OCI-M2 (cell line): ENCODE measurements at regions not wholly inside any gene's neighbourhood (a gene's known extent, or its start where the extent isn't known, plus 50 kb on each side); places are given as distances from the start of the nearest gene placed in this dataset.
"Not testable (repeated sequence)": the region's sequence is repeated elsewhere in the genome, so short reads cannot be mapped to it uniquely, and the experiment has no call there.

ENCODE experiments used
- DNase-seq: peaks from one replicate; lab custom pipeline; 2025; ENCODE audit not compliant: unreplicated experiment; lab: John Stamatoyannopoulos, UW

- DNase-seq = no peak
Measured at GRCh38 chr18:1796636-1797035, 774.7 kb downstream of the METTL4 start.

- no peak for DNase-seq
Measured at GRCh38 chr18:1797235-1797634, 774.1 kb downstream of the METTL4 start.

GRCh38 chr18:1805521-1805920 lies 765.8 kb downstream of the METTL4 start:
- no peak for DNase-seq

- no peak for DNase-seq
Measured at GRCh38 chr18:1806884-1807615, 764.3 kb downstream of the METTL4 start.

DNA sequence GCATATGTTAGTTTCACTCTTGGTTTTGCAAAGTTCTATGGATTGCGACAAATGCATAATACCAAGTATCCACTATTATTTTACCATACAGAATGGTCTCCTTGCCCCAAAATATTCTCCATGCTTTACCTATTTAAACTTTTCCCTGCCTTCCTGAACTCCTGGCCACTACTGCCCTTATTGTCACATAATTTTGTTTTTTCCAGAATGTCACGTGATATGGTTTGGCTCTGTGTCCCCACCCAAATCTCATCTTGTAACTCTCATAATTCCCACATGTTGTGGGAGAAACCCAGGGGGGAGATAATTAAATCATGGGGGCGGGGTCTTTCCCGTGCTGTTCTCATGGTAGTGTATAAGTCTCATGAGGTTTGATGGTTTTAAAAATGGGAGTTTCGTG lies 760.0 kb downstream of the METTL4 start:
- DNase-seq = no peak

DNA sequence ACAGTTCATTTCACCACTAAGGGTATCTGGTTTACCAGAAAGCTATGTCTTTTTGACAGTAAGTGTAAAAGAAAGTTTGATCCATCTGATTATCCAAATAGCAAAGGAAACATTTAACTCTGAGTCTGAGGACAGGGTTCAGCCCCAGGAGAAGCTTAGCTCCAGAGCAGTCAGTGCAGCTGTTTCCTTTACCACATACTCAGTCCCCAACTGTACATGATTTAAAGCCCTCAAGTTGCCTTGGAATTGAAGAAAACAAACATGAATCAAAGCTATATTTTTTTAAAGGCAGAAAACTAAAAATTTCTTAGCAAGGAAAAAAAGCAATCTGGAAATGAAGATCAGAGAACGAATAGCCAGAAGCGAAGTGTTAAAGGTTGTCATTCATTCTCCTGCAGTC lies 746.0 kb downstream of the METTL4 start:
- no peak for DNase-seq

GRCh38 chr18:1840878-1841277 lies 730.4 kb downstream of the METTL4 start:
- no peak for DNase-seq

- no peak for DNase-seq
Measured at GRCh38 chr18:1846640-1847039, 724.7 kb downstream of the METTL4 start.

DNA sequence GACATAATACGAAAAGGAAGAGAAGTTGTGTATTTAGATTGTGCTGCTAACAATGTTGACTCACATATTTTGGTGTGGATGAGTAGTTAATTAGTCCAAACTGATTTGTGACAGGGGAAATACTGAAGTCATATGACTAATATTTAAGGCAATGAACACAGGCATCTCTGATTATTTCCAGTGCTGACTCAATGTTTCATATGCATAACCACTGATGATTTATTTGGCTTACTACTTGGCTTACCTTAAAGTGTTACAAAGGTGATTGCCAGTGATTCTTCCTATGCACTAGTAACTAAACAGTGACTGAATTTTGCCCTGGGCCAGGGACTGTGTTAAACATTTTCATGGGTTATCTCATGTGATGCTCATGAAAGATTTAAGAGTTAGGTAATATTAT lies 722.6 kb downstream of the METTL4 start:
- DNase-seq = no peak

DNA sequence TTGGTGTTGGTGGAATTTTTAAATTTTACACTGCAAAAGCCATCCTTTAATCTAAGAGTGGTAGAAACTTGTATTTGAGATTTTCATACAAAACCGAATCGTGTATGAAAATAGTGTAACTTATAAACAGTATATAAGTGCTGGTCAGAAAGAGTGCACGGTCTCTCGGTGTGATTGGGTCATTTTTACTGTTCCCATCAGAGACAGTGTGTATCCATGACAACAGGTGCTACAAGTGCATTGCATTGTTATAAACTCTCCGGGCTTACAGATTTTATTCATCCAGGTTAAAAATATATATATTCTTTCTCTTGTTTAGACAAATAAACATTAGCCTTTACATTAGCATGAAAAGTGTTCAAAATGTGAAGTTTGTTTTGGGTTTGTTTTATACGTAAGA lies 721.9 kb downstream of the METTL4 start:
- no peak for DNase-seq

GRCh38 chr18:1857281-1857680 lies 714.0 kb downstream of the METTL4 start:
- DNase-seq = not testable (repeated sequence)

DNA sequence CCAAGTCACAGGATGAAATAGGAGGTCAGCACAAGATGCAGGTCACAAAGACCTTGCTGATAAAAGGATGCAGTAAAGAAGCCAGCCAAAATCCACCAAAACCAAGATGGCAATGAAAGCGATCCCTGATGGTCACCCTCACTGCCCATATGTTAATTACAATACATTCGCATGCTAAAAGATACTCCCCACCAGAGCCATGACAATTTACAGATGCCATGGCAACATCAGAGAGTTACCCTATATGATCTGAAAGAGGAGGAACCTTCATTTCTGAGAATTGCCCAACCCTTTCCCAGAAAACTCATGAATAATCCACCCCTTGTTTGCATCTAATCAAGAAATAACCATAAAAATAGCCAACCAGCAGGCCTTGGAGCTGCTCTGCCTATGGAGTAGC lies 709.8 kb downstream of the METTL4 start:
- DNase-seq = no peak

DNA sequence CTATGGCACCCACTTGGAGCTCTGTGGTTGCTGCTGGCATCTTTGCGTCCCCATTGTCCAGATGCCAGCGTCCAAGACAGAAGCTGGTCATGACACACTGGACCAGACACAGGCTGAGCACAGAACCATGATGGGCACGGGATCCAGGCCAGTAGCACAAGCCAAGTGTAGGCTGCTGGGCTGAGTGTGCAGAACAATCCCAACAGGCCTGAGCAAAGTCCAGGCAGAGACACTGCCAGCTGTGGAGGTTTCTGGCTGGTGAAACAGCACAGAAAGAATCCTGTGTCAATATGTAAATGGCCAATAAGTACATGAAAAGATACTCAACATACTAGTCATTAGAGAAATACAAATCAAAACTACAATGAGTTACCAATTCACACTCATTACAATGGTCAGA lies 705.4 kb downstream of the METTL4 start:
- no peak for DNase-seq

DNA sequence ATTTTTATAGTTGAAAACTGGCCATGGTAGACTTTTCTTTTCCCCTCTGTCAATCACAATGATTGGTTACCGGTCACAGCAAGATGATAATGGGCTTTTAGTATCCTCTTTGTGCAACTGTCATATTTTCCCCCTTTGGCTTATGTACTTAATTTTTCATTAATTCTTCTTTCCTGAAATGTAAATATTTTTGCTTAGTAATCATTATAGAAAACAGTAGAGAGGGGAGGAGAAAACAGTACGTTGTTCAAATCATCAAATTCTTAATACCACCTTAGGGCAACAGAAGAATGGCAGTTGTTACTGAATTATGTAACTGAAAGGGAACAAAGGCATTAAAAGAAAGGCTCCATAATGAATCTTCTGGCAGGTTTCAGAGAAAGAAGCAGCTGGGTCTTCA lies 699.0 kb downstream of the METTL4 start:
- no peak for DNase-seq

- DNase-seq = no peak
Measured at GRCh38 chr18:1875219-1875618, 696.1 kb downstream of the METTL4 start.

GRCh38 chr18:1884623-1885022 lies 686.7 kb downstream of the METTL4 start:
- no peak for DNase-seq

DNA sequence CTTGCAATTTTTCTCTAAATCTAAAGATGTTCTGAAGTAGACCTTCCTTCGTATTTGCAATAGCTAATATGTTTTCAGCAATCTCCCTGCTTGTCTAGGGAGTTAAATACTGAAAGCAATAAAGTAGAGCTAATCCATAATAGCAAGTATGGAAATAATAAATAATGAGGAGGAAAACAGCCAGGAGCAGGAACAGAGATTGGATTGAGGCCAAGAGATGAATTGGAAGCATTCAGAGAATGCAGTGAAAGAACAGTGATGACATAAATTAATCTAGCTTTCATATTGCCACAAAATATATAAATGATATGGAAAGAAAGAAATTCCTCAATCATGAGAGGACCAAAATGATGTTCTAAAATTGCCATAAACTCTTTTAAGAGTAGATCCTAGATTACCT lies 679.7 kb downstream of the METTL4 start:
- DNase-seq = no peak

- no peak for DNase-seq
Measured at GRCh38 chr18:1892191-1892590, 679.1 kb downstream of the METTL4 start.

DNA sequence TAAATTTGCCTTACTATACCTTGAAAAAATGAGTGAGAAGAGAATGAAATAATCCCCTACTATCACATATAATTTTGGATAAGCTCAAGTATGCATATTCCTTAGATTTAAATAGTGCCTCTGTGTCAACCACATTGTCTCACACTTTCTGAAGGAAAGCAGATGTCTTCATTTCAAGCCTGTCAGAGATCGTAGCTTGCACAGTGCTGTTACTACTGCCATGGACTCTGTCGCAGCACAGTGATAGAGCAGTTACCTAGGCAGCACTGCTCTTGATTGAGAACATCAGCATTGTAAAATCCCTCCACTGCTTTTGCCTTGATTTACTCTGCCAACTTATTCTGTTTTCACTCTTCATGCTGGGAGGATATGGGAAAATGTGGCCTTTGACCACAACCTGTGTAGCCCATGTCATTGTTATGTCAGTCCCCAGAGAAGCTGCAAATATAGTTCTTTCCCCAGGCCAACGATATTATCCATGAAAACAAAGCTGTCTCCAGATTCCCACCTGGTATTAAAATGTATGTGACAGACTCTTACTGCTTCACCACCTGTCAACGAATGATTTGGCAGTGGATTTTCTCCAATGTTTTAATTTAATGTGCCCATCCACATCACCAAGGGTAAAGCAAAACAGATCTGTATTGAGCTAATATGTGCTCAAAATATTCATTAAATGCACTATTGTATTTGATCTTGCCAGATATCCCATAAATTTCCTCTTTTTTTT lies 675.7 kb downstream of the METTL4 start:
- no peak for DNase-seq

GRCh38 chr18:1906421-1906820 lies 664.9 kb downstream of the METTL4 start:
- DNase-seq = no peak

DNA sequence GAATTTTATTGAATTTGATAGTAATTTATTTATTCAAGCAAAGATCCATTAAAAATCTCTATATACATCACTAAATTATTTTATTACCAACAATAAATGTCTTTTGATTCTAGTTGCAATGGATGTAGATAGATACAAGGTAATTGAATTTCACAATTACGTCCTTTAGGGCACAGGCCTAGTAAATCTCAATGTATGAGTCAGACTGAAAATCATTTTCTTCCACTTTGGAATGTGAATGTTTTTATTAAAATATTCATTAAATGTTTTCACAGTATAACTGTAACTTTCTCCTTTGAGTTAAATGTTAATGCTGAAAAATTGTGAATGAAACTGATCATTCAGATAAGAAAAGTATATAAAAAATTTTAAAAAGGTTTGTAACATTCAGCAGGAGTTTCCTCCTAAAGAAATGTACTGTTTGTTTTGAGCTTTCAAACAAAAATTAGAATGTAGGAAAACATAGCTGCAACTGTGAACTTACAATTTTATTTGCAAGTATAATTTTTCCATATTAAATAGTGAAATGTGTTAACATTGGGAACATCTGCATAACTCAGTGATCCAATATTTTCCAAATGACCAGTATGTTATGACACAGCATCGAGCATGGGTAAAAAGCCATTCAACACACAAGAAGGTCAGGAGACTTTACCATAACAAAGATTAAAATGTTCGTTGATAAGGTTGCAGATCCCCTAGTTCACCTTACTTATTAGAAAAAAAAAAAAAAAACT lies 663.7 kb downstream of the METTL4 start:
- DNase-seq = no peak

DNA sequence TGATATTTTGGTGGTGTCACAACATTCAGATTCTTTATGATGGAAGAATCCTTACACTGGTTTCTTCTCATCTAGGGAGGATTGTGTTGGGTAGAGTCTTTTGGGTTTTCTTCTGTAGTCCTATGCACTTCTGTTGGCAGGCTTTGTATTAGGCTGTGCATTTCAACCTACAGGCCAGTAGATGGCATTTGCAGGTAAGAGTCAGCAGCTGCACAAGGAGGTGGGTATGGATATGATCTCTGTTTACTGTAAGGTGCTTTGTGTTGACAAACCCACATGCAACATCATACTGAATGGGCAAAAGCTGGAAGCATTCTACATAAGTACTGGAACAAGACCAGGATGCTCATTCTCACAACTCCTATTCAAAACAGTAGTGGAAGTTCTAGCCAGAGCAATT lies 656.8 kb downstream of the METTL4 start:
- DNase-seq = no peak
